HG03575 (cell line): ENCODE measurements at regions not wholly inside any gene's neighbourhood (a gene's known extent, or its start where the extent isn't known, plus 50 kb on each side); places are given as distances from the start of the nearest gene placed in this dataset.
"Not testable (repeated sequence)": the region's sequence is repeated elsewhere in the genome, so short reads cannot be mapped to it uniquely, and the experiment has no call there.

Source experiments
- ATAC-seq: cut with Tn5 transposase; IDR thresholded peaks from one replicate; pipeline ENCODE4 v1.9.1; 2021; ENCODE audit not compliant: unreplicated experiment, insufficient number of reproducible peaks, low FRiP score; ENCODE audit errors: extremely low read depth

- ATAC-seq, result no peak
Observed at GRCh38 chr16:85279825-85280545, 167.7 kb upstream of the CIBAR2 start.

- ATAC-seq, result no peak
Observed at GRCh38 chr16:85281181-85281580, 168.9 kb upstream of the CIBAR2 start.

- ATAC-seq, result no peak
Observed at GRCh38 chr16:85282842-85283241, 170.6 kb upstream of the CIBAR2 start.

- no peak for ATAC-seq
Observed at GRCh38 chr16:85283305-85284050, 171.2 kb upstream of the CIBAR2 start.

- ATAC-seq, result no peak
Observed at GRCh38 chr16:85284141-85284817, 172.0 kb upstream of the CIBAR2 start.

- no peak for ATAC-seq
Observed at GRCh38 chr16:85285681-85286065, 173.4 kb upstream of the CIBAR2 start.

- no peak for ATAC-seq
Observed at GRCh38 chr16:85286066-85286831, 174.0 kb upstream of the CIBAR2 start.

GRCh38 chr16:85286951-85287814, 174.9 kb upstream of the CIBAR2 start:
- ATAC-seq, result no peak

GRCh38 chr16:85287815-85288109, 175.5 kb upstream of the CIBAR2 start:
- ATAC-seq, result not testable (repeated sequence)

GRCh38 chr16:85288341-85288868, 176.1 kb upstream of the CIBAR2 start:
- no peak for ATAC-seq

- no peak for ATAC-seq
Observed at GRCh38 chr16:85288869-85289660, 176.8 kb upstream of the CIBAR2 start.

- ATAC-seq, result no peak
Observed at GRCh38 chr16:85289760-85290625, 177.7 kb upstream of the CIBAR2 start.

- no peak for ATAC-seq
Observed at GRCh38 chr16:85290626-85291301, 178.5 kb upstream of the CIBAR2 start.

- ATAC-seq, result no peak
Observed at GRCh38 chr16:85291302-85292148, 179.3 kb upstream of the CIBAR2 start.

- ATAC-seq, result no peak
Observed at GRCh38 chr16:85293458-85293857, 181.2 kb upstream of the CIBAR2 start.
